SU-DHL-6 (cell line): ENCODE measurements at regions not wholly inside any gene's neighbourhood (a gene's known extent, or its start where the extent isn't known, plus 50 kb on each side); places are given as distances from the start of the nearest gene placed in this dataset.

Experiments used
- H2AFZ ChIP-seq: fragments of 200-600 bp; sonication (generic); 2 replicates; pipeline ENCODE4 v1.6.1; 2014; ENCODE audit warnings: low read depth, mild to moderate bottlenecking, moderate library complexity, mixed read lengths, antibody characterized with exemption, low read length; ENCODE audit not compliant: severe bottlenecking
- H3F3A ChIP-seq: fragments of 200-600 bp; shearing (Covaris generic); 2 replicates; pipeline ENCODE4 v1.6.0; 2016; ENCODE audit warnings: antibody characterized with exemption, mild to moderate bottlenecking; ENCODE audit not compliant: insufficient read depth
- H3K27ac ChIP-seq: fragments of 200-600 bp; sonication (generic); 2 replicates; pipeline ENCODE4 v1.5.1; 2016; ENCODE audit warnings: low read depth, mild to moderate bottlenecking, low read length, moderate library complexity, mixed read lengths
- H3K27me3 ChIP-seq: fragments of 200-600 bp; sonication (generic), shearing (Covaris generic); 2 replicates; pipeline ENCODE4 v1.6.0; 2014; ENCODE audit warnings: mild to moderate bottlenecking, low read length
- H3K36me3 ChIP-seq: fragments of 200-600 bp; sonication (generic); 2 replicates; pipeline ENCODE4 v1.6.1; 2014; ENCODE audit warnings: mild to moderate bottlenecking, low read length, mixed read lengths
- H3K4me2 ChIP-seq: fragments of 300-600, 200-600 bp; shearing (Covaris generic), sonication (generic); 2 replicates; pipeline ENCODE4 v1.6.0; 2014; ENCODE audit warnings: low read length, low read depth, mild to moderate bottlenecking; ENCODE audit not compliant: poor library complexity, severe bottlenecking
- H3K4me3 ChIP-seq: fragments of 200-600 bp; sonication (generic); 2 replicates; pipeline ENCODE4 v1.5.1; 2014; ENCODE audit warnings: antibody characterized with exemption, low read length, mild to moderate bottlenecking, mixed read lengths; ENCODE audit not compliant: insufficient read depth, poor library complexity, severe bottlenecking
- H3K79me2 ChIP-seq: fragments of 200-600 bp; sonication (generic); 2 replicates; pipeline ENCODE4 v1.6.1; 2014; ENCODE audit warnings: mild to moderate bottlenecking, low read length, moderate library complexity; ENCODE audit not compliant: insufficient read depth
- H3K9ac ChIP-seq: fragments of 200-600 bp; sonication (generic); 2 replicates; pipeline ENCODE4 v1.7.0; 2014; ENCODE audit warnings: mild to moderate bottlenecking, low read length
- H3K9me2 ChIP-seq: fragments of 200-600 bp; sonication (generic); replicated peaks from 2 replicates; pipeline ENCODE4 v1.6.1; 2014; ENCODE audit warnings: low read length; ENCODE audit not compliant: insufficient read depth
- H3K9me3 ChIP-seq: fragments of 200-600 bp; sonication (generic); 2 replicates; pipeline ENCODE4 v1.6.1; 2014; ENCODE audit warnings: low read length, mixed read lengths; ENCODE audit not compliant: insufficient read depth
- H4K20me1 ChIP-seq: fragments of 200-600 bp; sonication (generic); 2 replicates; pipeline ENCODE4 v1.6.1; 2014; ENCODE audit warnings: low read depth, mild to moderate bottlenecking, antibody characterized with exemption, low read length, moderate library complexity, mixed read lengths
- EZH2phosphoT487 ChIP-seq: fragments of 200-600 bp; sonication (generic), shearing (Covaris generic); conservative IDR thresholded peaks from 2 replicates; pipeline ENCODE4 v1.6.1; 2018; ENCODE audit warnings: mild to moderate bottlenecking, antibody characterized with exemption, low read length, moderate library complexity, mixed read lengths
- TF ChIP-seq, protein P1 (sequence below): fragments of 200-600 bp; sonication (generic); IDR thresholded peaks from one replicate; pipeline ENCODE4 v1.5.1; 2017; ENCODE audit warnings: antibody characterized with exemption, mild to moderate bottlenecking, low read length, moderate library complexity; ENCODE audit not compliant: insufficient read depth, poor library complexity, severe bottlenecking

DNA sequence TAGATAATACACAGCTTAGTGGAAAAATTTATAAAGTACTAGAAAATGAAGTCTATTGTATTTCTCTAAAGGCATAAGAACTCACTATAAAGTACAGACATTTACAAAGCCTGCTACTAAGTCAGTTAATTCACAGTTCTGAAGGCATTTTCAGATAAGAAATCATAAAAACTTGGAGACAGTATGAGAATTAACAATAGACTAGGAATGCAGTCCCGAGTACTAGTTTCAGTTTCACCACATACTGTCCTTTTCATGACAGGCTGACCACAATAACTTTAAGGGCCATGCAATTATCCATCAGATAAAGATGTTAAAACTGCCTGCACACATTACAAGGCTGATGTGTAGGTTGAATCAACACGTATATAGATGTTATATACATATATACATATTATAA lies 362.6 kb upstream of the SMC2 start:
- H3F3A ChIP-seq, result no peaks in the 10 kb centered on the region
- no peak overlapping the region for H3K9ac ChIP-seq
- no peak overlapping the region for H3K27ac ChIP-seq

DNA sequence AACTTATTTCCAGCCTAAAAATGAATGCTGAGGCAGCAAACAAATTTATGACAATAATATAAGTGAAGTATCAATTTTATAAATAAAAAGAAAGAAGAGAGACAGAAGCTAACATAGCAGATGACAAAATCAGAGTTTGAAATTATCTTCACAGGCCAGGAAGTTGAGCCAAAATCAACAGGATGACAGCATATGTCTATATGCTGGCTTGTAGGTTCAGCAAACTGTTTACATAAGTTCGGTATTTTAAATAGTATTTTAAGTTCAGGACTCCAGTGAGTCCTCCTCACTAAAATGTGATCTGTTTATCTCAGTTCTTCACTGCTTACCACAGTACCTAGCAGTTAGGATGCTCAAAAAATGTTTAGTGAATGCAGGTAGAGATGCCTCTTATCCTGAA lies 359.6 kb upstream of the SMC2 start:
- Histone ChIP-seq H3K9me2 (no peaks in the 10 kb centered on the region; the same call in 1 of the 2 replicates), H2AFZ (no peak overlapping the region), H3K79me2 (no peaks in the 10 kb centered on the region), H3K4me3 (no peak overlapping the region), H3K9me3 (no peaks in the 10 kb centered on the region), H3K36me3 (no peaks in the 10 kb centered on the region), H3K9ac (no peak overlapping the region), H3K4me2 (no peak overlapping the region), H3K27ac (no peak overlapping the region), H3F3A (no peaks in the 10 kb centered on the region), H4K20me1 (no peaks in the 10 kb centered on the region), H3K27me3 (no peaks in the 10 kb centered on the region)
- TF ChIP-seq, protein P1, sequence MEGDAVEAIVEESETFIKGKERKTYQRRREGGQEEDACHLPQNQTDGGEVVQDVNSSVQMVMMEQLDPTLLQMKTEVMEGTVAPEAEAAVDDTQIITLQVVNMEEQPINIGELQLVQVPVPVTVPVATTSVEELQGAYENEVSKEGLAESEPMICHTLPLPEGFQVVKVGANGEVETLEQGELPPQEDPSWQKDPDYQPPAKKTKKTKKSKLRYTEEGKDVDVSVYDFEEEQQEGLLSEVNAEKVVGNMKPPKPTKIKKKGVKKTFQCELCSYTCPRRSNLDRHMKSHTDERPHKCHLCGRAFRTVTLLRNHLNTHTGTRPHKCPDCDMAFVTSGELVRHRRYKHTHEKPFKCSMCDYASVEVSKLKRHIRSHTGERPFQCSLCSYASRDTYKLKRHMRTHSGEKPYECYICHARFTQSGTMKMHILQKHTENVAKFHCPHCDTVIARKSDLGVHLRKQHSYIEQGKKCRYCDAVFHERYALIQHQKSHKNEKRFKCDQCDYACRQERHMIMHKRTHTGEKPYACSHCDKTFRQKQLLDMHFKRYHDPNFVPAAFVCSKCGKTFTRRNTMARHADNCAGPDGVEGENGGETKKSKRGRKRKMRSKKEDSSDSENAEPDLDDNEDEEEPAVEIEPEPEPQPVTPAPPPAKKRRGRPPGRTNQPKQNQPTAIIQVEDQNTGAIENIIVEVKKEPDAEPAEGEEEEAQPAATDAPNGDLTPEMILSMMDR, result no peak
- TF ChIP-seq EZH2phosphoT487, result no peak

More for the DNA sequence above, 362.6 kb upstream of the SMC2 start:
- Histone ChIP-seq H3K4me3 (no peak overlapping the region), H3K27me3 (no peaks in the 10 kb centered on the region), H2AFZ (no peak overlapping the region), H3K4me2 (no peak overlapping the region), H3K9me2 (no peaks in the 10 kb centered on the region; the same call in 1 of the 2 replicates), H3K9me3 (no peaks in the 10 kb centered on the region), H4K20me1 (no peaks in the 10 kb centered on the region), H3K79me2 (no peaks in the 10 kb centered on the region), H3K36me3 (no peaks in the 10 kb centered on the region)
- TF ChIP-seq, protein P1, result no peak
- TF ChIP-seq EZH2phosphoT487, result no peak

DNA sequence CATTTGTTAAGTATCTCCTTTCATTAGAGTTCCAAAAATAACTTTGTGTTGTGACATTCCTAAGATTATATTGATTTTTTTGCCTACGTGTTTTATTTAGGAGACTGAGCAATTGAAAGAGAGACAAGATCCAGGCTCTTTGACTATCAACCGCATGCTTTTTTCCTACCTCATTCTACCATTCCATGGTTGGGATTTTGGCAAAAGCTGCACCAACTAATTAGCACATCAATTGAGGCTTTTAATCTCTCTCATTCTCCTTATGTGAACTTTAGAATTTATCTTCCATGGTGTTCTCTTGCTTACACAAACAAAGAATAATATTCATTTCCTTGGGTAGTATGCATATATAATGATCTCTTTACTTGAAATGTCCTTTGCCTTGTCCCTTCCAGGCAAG lies 338.7 kb upstream of the SMC2 start:
- no peaks in the 10 kb centered on the region for H3K27me3 ChIP-seq
- no peaks in the 10 kb centered on the region for H3K36me3 ChIP-seq
- no peaks in the 10 kb centered on the region for H4K20me1 ChIP-seq
- H3K9me2 ChIP-seq, result no peaks in the 10 kb centered on the region
- no peak overlapping the region for H2AFZ ChIP-seq
- no peak overlapping the region for H3K4me2 ChIP-seq
- H3K9me3 ChIP-seq, result no peaks in the 10 kb centered on the region
- H3K27ac ChIP-seq, result no peak overlapping the region
- H3K4me3 ChIP-seq, result no peak overlapping the region
- no peak for TF ChIP-seq EZH2phosphoT487
- TF ChIP-seq, protein P1, result no peak
- no peak overlapping the region for H3K9ac ChIP-seq
- no peaks in the 10 kb centered on the region for H3F3A ChIP-seq
- H3K79me2 ChIP-seq, result no peaks in the 10 kb centered on the region
